H1 (cell line): ENCODE measurements at regions not wholly inside any gene's neighbourhood (a gene's known extent, or its start where the extent isn't known, plus 50 kb on each side); places are given as distances from the start of the nearest gene placed in this dataset.

Experiments
- CHD7 ChIP-seq: fragments of 300-600 bp; sonication (generic); IDR thresholded peaks from 2 replicates; pipeline ENCODE4 v1.7.1; 2012; ENCODE audit warnings: low read length, moderate library complexity, mild to moderate bottlenecking, inconsistent platforms; ENCODE audit not compliant: insufficient replicate concordance
- CTCF ChIP-seq, 3 experiments: IDR thresholded peaks; 1 replicate in 2 of 3; 2 replicates in 1 of 3; pipeline versions ENCODE4 v1.5.1 to v1.6.1; 2011; ENCODE audit warnings: low read length in 3 of 3, mild to moderate bottlenecking in 3 of 3, inconsistent platforms in 2 of 3, low read depth in 1 of 3, moderate library complexity in 1 of 3; ENCODE audit not compliant: insufficient read depth in 1 of 3; ENCODE audit errors: control extremely low read depth in 1 of 3
- GABPA ChIP-seq: IDR thresholded peaks from 2 replicates; pipeline ENCODE4 v1.6.1; 2011; ENCODE audit warnings: mild to moderate bottlenecking, low read length, moderate library complexity, borderline replicate concordance; ENCODE audit not compliant: insufficient read depth
- SIN3A ChIP-seq, 2 experiments: IDR thresholded peaks in 1 of 2; conservative IDR thresholded peaks in 1 of 2; 2 replicates each; pipeline ENCODE4 v1.6.1; 2011 to 2012; ENCODE audit warnings: low read length in 2 of 2, improper control_type of control experiment in 1 of 2, low read depth in 1 of 2, mild to moderate bottlenecking in 1 of 2
- SUZ12 ChIP-seq: fragments of 200-600 bp; sonication (generic); IDR thresholded peaks from 2 replicates; pipeline ENCODE4 v1.6.1; 2012; ENCODE audit warnings: mild to moderate bottlenecking, inconsistent platforms, low read length, moderate library complexity, mixed read lengths

GRCh38 chr2:38496927-38497669 lies 105.6 kb downstream of the HNRNPLL start (continued):
- TF ChIP-seq CTCF (IDR thresholded peaks at IDR 0.05; ENCODE audit: control extremely low read depth in 1 of 3, insufficient read depth in 1 of 3, low read depth in 1 of 3, low read length in 3 of 3) (no peak), SIN3A (conservative IDR thresholded peaks at IDR 0.05 in 1 of 2, IDR thresholded peaks at IDR 0.05 in 1 of 2; ENCODE audit: low read depth in 1 of 2, low read length in 2 of 2) (no peak), GABPA (no peak), SUZ12 (no peak), CHD7 (no peak)
